Keratinocyte (primary cell): ENCODE measurements at regions not wholly inside any gene's neighbourhood (a gene's known extent, or its start where the extent isn't known, plus 50 kb on each side); places are given as distances from the start of the nearest gene placed in this dataset.

ENCODE experiments used
- DNase-seq: peaks from one replicate; pipeline ENCODE4 v3.0.0-alpha.2; 2011; ENCODE audit warnings: low read depth, missing footprints, low spot score
- FAIRE-seq: peaks from 2 replicates; lab custom pipeline; 2011; peaks lifted over from hg19 to GRCh38; lab: Jason Lieb, UNC
- H2AFZ ChIP-seq: 2 replicates; pipeline ENCODE4 v1.6.0; 2012; ENCODE audit warnings: low read length, control low read depth, inconsistent platforms; ENCODE audit not compliant: control insufficient read depth
- H3K27ac ChIP-seq: 2 replicates; pipeline ENCODE4 v1.5.1; 2011; ENCODE audit warnings: low read length; ENCODE audit not compliant: control insufficient read depth, insufficient read depth
- H3K27me3 ChIP-seq: 3 replicates; pipeline ENCODE4 v1.6.0; 2011; ENCODE audit warnings: low read length; ENCODE audit not compliant: control insufficient read depth, insufficient read depth; ENCODE audit errors: extremely low read depth
- H3K36me3 ChIP-seq, 2 experiments: 2 replicates in 1 of 2; 3 replicates in 1 of 2; pipeline ENCODE4 v1.5.1; 2011; ENCODE audit warnings: low read length in 2 of 2, mild to moderate bottlenecking in 1 of 2; ENCODE audit not compliant: control insufficient read depth in 2 of 2, insufficient read depth in 2 of 2; ENCODE audit errors: extremely low read depth in 1 of 2
- H3K4me1 ChIP-seq: 3 replicates; pipeline ENCODE4 v1.5.1; 2011; ENCODE audit warnings: low read length; ENCODE audit not compliant: control insufficient read depth, insufficient read depth; ENCODE audit errors: extremely low read depth
- H3K4me2 ChIP-seq: 3 replicates; pipeline ENCODE4 v1.6.0; 2011; ENCODE audit warnings: low read depth, low read length; ENCODE audit not compliant: control insufficient read depth, insufficient read depth; ENCODE audit errors: extremely low read depth
- H3K4me3 ChIP-seq, 3 experiments: fragments of 200-600 bp in 1 of 3; sonication (generic) in 1 of 3; 2 replicates in 2 of 3; 3 replicates in 1 of 3; pipeline ENCODE4 v1.5.1; 2011 to 2016; ENCODE audit warnings: low read length in 3 of 3, mild to moderate bottlenecking in 3 of 3, control low read depth in 2 of 3, inconsistent platforms in 1 of 3, low read depth in 1 of 3, mixed read lengths in 1 of 3, mixed run types in 1 of 3, moderate library complexity in 1 of 3; ENCODE audit not compliant: control insufficient read depth in 2 of 3, insufficient read depth in 2 of 3; ENCODE audit errors: extremely low read depth in 1 of 3
- H3K79me2 ChIP-seq: 2 replicates; pipeline ENCODE4 v1.6.0; 2012; ENCODE audit warnings: low read length; ENCODE audit not compliant: control insufficient read depth, insufficient read depth
- H3K9ac ChIP-seq: 3 replicates; pipeline ENCODE4 v1.6.0; 2011; ENCODE audit warnings: low read length; ENCODE audit not compliant: control insufficient read depth, insufficient read depth; ENCODE audit errors: extremely low read depth
- H3K9me1 ChIP-seq: 3 replicates; pipeline ENCODE4 v1.6.0; 2011; ENCODE audit warnings: low read length; ENCODE audit not compliant: control insufficient read depth, insufficient read depth; ENCODE audit errors: extremely low read depth
- H3K9me3 ChIP-seq: 2 replicates; pipeline ENCODE4 v1.5.1; 2012; ENCODE audit warnings: low read depth, low read length; ENCODE audit not compliant: control insufficient read depth
- H4K20me1 ChIP-seq: 3 replicates; pipeline ENCODE4 v1.6.0; 2011; ENCODE audit warnings: low read length; ENCODE audit not compliant: control insufficient read depth, insufficient read depth; ENCODE audit errors: extremely low read depth
- CTCF ChIP-seq, 3 experiments: IDR thresholded peaks in 1 of 3; conservative IDR thresholded peaks in 1 of 3; optimal IDR thresholded peaks in 1 of 3; 2 replicates in 2 of 3; 3 replicates in 1 of 3; pipeline versions ENCODE3 to v1.5.1; 2011; ENCODE audit warnings: low read length in 3 of 3, mild to moderate bottlenecking in 3 of 3, moderate library complexity in 2 of 3, control low read depth in 1 of 3, inconsistent platforms in 1 of 3; ENCODE audit not compliant: insufficient read depth in 2 of 3; ENCODE audit errors: extremely low read depth in 1 of 3
- EZH2 ChIP-seq: IDR thresholded peaks from one replicate; pipeline ENCODE4 v1.6.1; 2012; ENCODE audit warnings: inconsistent platforms, mild to moderate bottlenecking, low read length, moderate library complexity
- dilution Hi-C: fragments of 300-500 bp; cut with MboI; formaldehyde crosslinking; loops from one replicate; pipeline ENCODE4 v1.7.0; 2020; ENCODE audit warnings: low sequenced_read_pairs; ENCODE audit not compliant: extremely low pct_ligation_motif_present

- H4K20me1 ChIP-seq: no peaks in the 10 kb centered on the region
- no peaks in the 10 kb centered on the region for H3K36me3 ChIP-seq
- H3K79me2 ChIP-seq: no peaks in the 10 kb centered on the region
- DNase-seq (no peak), FAIRE-seq (no peak)
- no peak overlapping the region for H3K9ac ChIP-seq
- no peaks in the 10 kb centered on the region for H3K4me1 ChIP-seq
- no peak overlapping the region for H2AFZ ChIP-seq
- dilution Hi-C loops: no loop called here
- no peaks in the 10 kb centered on the region for H3K9me3 ChIP-seq
- no peaks in the 10 kb centered on the region for H3K27me3 ChIP-seq
- H3K4me2 ChIP-seq: no peak overlapping the region
- no peaks in the 10 kb centered on the region for H3K9me1 ChIP-seq
- no peak overlapping the region for H3K27ac ChIP-seq
- TF ChIP-seq EZH2 (no peak), CTCF (optimal IDR thresholded peaks at IDR 0.05 in 1 of 3, IDR thresholded peaks at IDR 0.05 in 1 of 3, conservative IDR thresholded peaks at IDR 0.05 in 1 of 3; ENCODE audit: extremely low read depth in 1 of 3, insufficient read depth in 2 of 3, low read length in 3 of 3) (no peak)
- no peak overlapping the region for H3K4me3 ChIP-seq
Observed at GRCh38 chr4:184315675-184316359, 98.1 kb upstream of the ENPP6 start.

GRCh38 chr4:184313702-184314659 is 96.3 kb upstream of the ENPP6 start:
- H3K9me3 ChIP-seq: no peaks in the 10 kb centered on the region
- no peak overlapping the region for H3K4me3 ChIP-seq
- dilution Hi-C loops: no loop called here
- FAIRE-seq (no peak), DNase-seq (no peak)
- TF ChIP-seq EZH2 (no peak), CTCF (optimal IDR thresholded peaks at IDR 0.05 in 1 of 3, IDR thresholded peaks at IDR 0.05 in 1 of 3, conservative IDR thresholded peaks at IDR 0.05 in 1 of 3; ENCODE audit: extremely low read depth in 1 of 3, insufficient read depth in 2 of 3, low read length in 3 of 3) (no peak)
- no peak overlapping the region for H3K4me2 ChIP-seq
- no peak overlapping the region for H3K27ac ChIP-seq
- H3K79me2 ChIP-seq: no peaks in the 10 kb centered on the region
- H3K27me3 ChIP-seq: no peaks in the 10 kb centered on the region
- H4K20me1 ChIP-seq: no peaks in the 10 kb centered on the region
- H3K4me1 ChIP-seq: no peaks in the 10 kb centered on the region
- no peak overlapping the region for H2AFZ ChIP-seq
- H3K9me1 ChIP-seq: no peaks in the 10 kb centered on the region
- H3K9ac ChIP-seq: no peak overlapping the region
- no peaks in the 10 kb centered on the region for H3K36me3 ChIP-seq
